ENCODE measurements at regions not wholly inside any gene's neighbourhood (a gene's known extent, or its start where the extent isn't known, plus 50 kb on each side); places are given as distances from the start of the nearest gene placed in this dataset.

DNA sequence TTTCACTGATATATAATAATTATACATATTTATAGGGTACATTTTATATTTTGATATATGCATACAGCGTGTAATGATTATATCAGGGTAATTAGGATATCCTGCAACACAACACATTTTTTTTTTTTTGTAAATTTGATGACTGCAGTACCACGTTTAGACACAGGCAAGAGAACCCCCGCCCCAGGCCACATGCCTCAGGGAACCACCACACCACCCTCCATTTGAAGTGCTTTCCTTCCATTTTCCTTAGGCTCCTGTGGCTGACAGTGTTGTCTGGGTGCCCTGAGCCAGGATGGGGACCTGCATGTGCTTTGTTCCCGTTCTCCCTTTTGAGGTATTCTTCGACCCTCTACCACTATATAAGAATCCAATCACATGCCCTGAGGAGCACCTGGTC lies 161.6 kb upstream of the CTAGE1 start (continued):
- TF ChIP-seq, protein P1, sequence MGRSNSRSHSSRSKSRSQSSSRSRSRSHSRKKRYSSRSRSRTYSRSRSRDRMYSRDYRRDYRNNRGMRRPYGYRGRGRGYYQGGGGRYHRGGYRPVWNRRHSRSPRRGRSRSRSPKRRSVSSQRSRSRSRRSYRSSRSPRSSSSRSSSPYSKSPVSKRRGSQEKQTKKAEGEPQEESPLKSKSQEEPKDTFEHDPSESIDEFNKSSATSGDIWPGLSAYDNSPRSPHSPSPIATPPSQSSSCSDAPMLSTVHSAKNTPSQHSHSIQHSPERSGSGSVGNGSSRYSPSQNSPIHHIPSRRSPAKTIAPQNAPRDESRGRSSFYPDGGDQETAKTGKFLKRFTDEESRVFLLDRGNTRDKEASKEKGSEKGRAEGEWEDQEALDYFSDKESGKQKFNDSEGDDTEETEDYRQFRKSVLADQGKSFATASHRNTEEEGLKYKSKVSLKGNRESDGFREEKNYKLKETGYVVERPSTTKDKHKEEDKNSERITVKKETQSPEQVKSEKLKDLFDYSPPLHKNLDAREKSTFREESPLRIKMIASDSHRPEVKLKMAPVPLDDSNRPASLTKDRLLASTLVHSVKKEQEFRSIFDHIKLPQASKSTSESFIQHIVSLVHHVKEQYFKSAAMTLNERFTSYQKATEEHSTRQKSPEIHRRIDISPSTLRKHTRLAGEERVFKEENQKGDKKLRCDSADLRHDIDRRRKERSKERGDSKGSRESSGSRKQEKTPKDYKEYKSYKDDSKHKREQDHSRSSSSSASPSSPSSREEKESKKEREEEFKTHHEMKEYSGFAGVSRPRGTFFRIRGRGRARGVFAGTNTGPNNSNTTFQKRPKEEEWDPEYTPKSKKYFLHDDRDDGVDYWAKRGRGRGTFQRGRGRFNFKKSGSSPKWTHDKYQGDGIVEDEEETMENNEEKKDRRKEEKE (IDR thresholded peaks at IDR 0.05): no peak

DNA sequence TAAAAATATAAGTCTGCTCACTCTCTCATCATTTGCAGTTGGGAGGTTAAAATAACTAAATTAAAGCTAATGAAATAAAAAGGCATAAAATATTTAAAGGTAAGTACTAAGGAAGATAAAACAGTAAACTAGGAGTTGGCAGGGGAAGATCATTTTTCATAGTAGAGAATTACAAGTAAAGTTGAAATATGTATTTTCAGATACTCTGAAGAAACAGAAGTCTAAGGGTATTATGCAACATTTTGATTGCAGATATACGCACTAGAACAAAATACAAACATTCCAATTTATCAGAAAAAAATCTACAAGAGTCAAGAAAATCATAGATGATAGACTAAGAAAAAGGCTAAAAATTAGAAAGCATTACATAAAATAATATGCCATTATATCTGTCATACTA lies 167.6 kb upstream of the CTAGE1 start:
- Histone ChIP-seq H2AFZ (ENCODE audit: control insufficient read depth, low read depth, low read length) (no peak overlapping the region), H3K9ac (ENCODE audit: control insufficient read depth, insufficient read depth, low read length) (no peak overlapping the region), H4K20me1 (ENCODE audit: control insufficient read depth, insufficient read depth) (no peaks in the 10 kb centered on the region), H3K9me3 (replicated peaks; ENCODE audit: control insufficient read depth, insufficient read depth, low read length) (no peaks in the 10 kb centered on the region), H3K79me2 (ENCODE audit: control insufficient read depth, insufficient read depth, low read length) (no peaks in the 10 kb centered on the region), H3K27ac (ENCODE audit: control insufficient read depth, insufficient read depth) (no peak overlapping the region), H3K4me2 (ENCODE audit: control insufficient read depth, insufficient read depth) (no peak overlapping the region), H3K4me3 (no peak overlapping the region), H3K27me3 (replicated peaks in 1 of 2; ENCODE audit: control insufficient read depth in 2 of 2, insufficient read depth in 2 of 2, low read length in 1 of 2) (no peaks in the 10 kb centered on the region), H3K4me1 (ENCODE audit: control insufficient read depth, insufficient read depth, low read length) (no peaks in the 10 kb centered on the region), H3K36me3 (ENCODE audit: control insufficient read depth in 2 of 2, insufficient read depth in 2 of 2, low read length in 1 of 2) (no peaks in the 10 kb centered on the region)
- ChIA-PET POLR2A (no interaction called here), CTCF (no interaction called here), SMC1A (ENCODE audit: uncharacterized antibody, unreplicated experiment) (no interaction called here), RAD21 (ENCODE audit: unreplicated experiment) (no interaction called here)
- WGBS (ENCODE audit: insufficient coverage, insufficient replicate concordance, low lambda C conversion rate, missing lambda C conversion rate): 78% methylated on average over 1 of the region's 1 CpG
- BruUV-seq (replicated peaks): no TSS peak
- TF ChIP-seq IKZF1 (conservative IDR thresholded peaks at IDR 0.05) (no peak), CHD4 (IDR thresholded peaks at IDR 0.05) (no peak), NFXL1 (IDR thresholded peaks at IDR 0.05; ENCODE audit: borderline replicate concordance) (no peak), NR2C1 (IDR thresholded peaks at IDR 0.05) (no peak), MTA2 (IDR thresholded peaks at IDR 0.05; ENCODE audit: low read depth) (no peak), RCOR1 (conservative IDR thresholded peaks at IDR 0.05; ENCODE audit: low read depth, low read length) (no peak), NFYB (IDR thresholded peaks at IDR 0.05; ENCODE audit: insufficient read depth, low read depth, low read length) (no peak), ZZZ3 (IDR thresholded peaks at IDR 0.05; ENCODE audit: control insufficient read depth, insufficient read length, low read depth) (no peak), GATAD2B (conservative IDR thresholded peaks at IDR 0.05; ENCODE audit: low read depth) (no peak), KAT2A (conservative IDR thresholded peaks at IDR 0.05; ENCODE audit: control insufficient read depth, low read depth, low read length) (no peak), ATF7 (IDR thresholded peaks at IDR 0.05; ENCODE audit: low read depth) (no peak), IKZF2 (IDR thresholded peaks at IDR 0.05) (no peak), EZH2 (IDR thresholded peaks at IDR 0.05; ENCODE audit: borderline replicate concordance, control insufficient read depth, low read depth, low read length) (no peak), FOS (IDR thresholded peaks at IDR 0.05; ENCODE audit: borderline replicate concordance, extremely low read depth, insufficient read length) (no peak), RBBP5 (conservative IDR thresholded peaks at IDR 0.05) (no peak), CBX3 (IDR thresholded peaks at IDR 0.05; ENCODE audit: borderline replicate concordance, low read depth) (no peak), IRF4 (IDR thresholded peaks at IDR 0.05; ENCODE audit: low read depth, low read length) (no peak)
- TF ChIP-seq, protein P2, sequence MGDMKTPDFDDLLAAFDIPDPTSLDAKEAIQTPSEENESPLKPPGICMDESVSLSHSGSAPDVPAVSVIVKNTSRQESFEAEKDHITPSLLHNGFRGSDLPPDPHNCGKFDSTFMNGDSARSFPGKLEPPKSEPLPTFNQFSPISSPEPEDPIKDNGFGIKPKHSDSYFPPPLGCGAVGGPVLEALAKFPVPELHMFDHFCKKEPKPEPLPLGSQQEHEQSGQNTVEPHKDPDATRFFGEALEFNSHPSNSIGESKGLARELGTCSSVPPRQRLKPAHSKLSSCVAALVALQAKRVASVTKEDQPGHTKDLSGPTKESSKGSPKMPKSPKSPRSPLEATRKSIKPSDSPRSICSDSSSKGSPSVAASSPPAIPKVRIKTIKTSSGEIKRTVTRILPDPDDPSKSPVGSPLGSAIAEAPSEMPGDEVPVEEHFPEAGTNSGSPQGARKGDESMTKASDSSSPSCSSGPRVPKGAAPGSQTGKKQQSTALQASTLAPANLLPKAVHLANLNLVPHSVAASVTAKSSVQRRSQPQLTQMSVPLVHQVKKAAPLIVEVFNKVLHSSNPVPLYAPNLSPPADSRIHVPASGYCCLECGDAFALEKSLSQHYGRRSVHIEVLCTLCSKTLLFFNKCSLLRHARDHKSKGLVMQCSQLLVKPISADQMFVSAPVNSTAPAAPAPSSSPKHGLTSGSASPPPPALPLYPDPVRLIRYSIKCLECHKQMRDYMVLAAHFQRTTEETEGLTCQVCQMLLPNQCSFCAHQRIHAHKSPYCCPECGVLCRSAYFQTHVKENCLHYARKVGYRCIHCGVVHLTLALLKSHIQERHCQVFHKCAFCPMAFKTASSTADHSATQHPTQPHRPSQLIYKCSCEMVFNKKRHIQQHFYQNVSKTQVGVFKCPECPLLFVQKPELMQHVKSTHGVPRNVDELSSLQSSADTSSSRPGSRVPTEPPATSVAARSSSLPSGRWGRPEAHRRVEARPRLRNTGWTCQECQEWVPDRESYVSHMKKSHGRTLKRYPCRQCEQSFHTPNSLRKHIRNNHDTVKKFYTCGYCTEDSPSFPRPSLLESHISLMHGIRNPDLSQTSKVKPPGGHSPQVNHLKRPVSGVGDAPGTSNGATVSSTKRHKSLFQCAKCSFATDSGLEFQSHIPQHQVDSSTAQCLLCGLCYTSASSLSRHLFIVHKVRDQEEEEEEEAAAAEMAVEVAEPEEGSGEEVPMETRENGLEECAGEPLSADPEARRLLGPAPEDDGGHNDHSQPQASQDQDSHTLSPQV (IDR thresholded peaks at IDR 0.05): no peak
- FAIRE-seq (no peak), DNase-seq (ENCODE audit: low read depth, low spot score) (no peak), ATAC-seq (no peak)
- in situ Hi-C loops (cut with MboI) (no loop called here), intact Hi-C loops (cut with micrococcal nuclease; ENCODE audit: unreplicated experiment) (no loop called here)

All from GM12878 (cell line).